Keratinocyte (primary cell): ENCODE measurements at regions not wholly inside any gene's neighbourhood (a gene's known extent, or its start where the extent isn't known, plus 50 kb on each side); places are given as distances from the start of the nearest gene placed in this dataset.

Experiments used
- DNase-seq: peaks from one replicate; pipeline ENCODE4 v3.0.0-alpha.2; 2011; ENCODE audit warnings: low read depth, missing footprints, low spot score
- FAIRE-seq: peaks from 2 replicates; lab custom pipeline; 2011; peaks lifted over from hg19 to GRCh38; lab: Jason Lieb, UNC
- H2AFZ ChIP-seq: 2 replicates; pipeline ENCODE4 v1.6.0; 2012; ENCODE audit warnings: low read length, control low read depth, inconsistent platforms; ENCODE audit not compliant: control insufficient read depth
- H3K27ac ChIP-seq: 2 replicates; pipeline ENCODE4 v1.5.1; 2011; ENCODE audit warnings: low read length; ENCODE audit not compliant: control insufficient read depth, insufficient read depth
- H3K27me3 ChIP-seq: 3 replicates; pipeline ENCODE4 v1.6.0; 2011; ENCODE audit warnings: low read length; ENCODE audit not compliant: control insufficient read depth, insufficient read depth; ENCODE audit errors: extremely low read depth
- H3K36me3 ChIP-seq, 2 experiments: 2 replicates in 1 of 2; 3 replicates in 1 of 2; pipeline ENCODE4 v1.5.1; 2011; ENCODE audit warnings: low read length in 2 of 2, mild to moderate bottlenecking in 1 of 2; ENCODE audit not compliant: control insufficient read depth in 2 of 2, insufficient read depth in 2 of 2; ENCODE audit errors: extremely low read depth in 1 of 2
- H3K4me1 ChIP-seq: 3 replicates; pipeline ENCODE4 v1.5.1; 2011; ENCODE audit warnings: low read length; ENCODE audit not compliant: control insufficient read depth, insufficient read depth; ENCODE audit errors: extremely low read depth
- H3K4me2 ChIP-seq: 3 replicates; pipeline ENCODE4 v1.6.0; 2011; ENCODE audit warnings: low read depth, low read length; ENCODE audit not compliant: control insufficient read depth, insufficient read depth; ENCODE audit errors: extremely low read depth
- H3K4me3 ChIP-seq, 3 experiments: fragments of 200-600 bp in 1 of 3; sonication (generic) in 1 of 3; 2 replicates in 2 of 3; 3 replicates in 1 of 3; pipeline ENCODE4 v1.5.1; 2011 to 2016; ENCODE audit warnings: low read length in 3 of 3, mild to moderate bottlenecking in 3 of 3, control low read depth in 2 of 3, inconsistent platforms in 1 of 3, low read depth in 1 of 3, mixed read lengths in 1 of 3, mixed run types in 1 of 3, moderate library complexity in 1 of 3; ENCODE audit not compliant: control insufficient read depth in 2 of 3, insufficient read depth in 2 of 3; ENCODE audit errors: extremely low read depth in 1 of 3
- H3K79me2 ChIP-seq: 2 replicates; pipeline ENCODE4 v1.6.0; 2012; ENCODE audit warnings: low read length; ENCODE audit not compliant: control insufficient read depth, insufficient read depth
- H3K9ac ChIP-seq: 3 replicates; pipeline ENCODE4 v1.6.0; 2011; ENCODE audit warnings: low read length; ENCODE audit not compliant: control insufficient read depth, insufficient read depth; ENCODE audit errors: extremely low read depth
- H3K9me1 ChIP-seq: 3 replicates; pipeline ENCODE4 v1.6.0; 2011; ENCODE audit warnings: low read length; ENCODE audit not compliant: control insufficient read depth, insufficient read depth; ENCODE audit errors: extremely low read depth
- H3K9me3 ChIP-seq: 2 replicates; pipeline ENCODE4 v1.5.1; 2012; ENCODE audit warnings: low read depth, low read length; ENCODE audit not compliant: control insufficient read depth
- H4K20me1 ChIP-seq: 3 replicates; pipeline ENCODE4 v1.6.0; 2011; ENCODE audit warnings: low read length; ENCODE audit not compliant: control insufficient read depth, insufficient read depth; ENCODE audit errors: extremely low read depth
- EZH2 ChIP-seq: IDR thresholded peaks from one replicate; pipeline ENCODE4 v1.6.1; 2012; ENCODE audit warnings: inconsistent platforms, mild to moderate bottlenecking, low read length, moderate library complexity
- dilution Hi-C: fragments of 300-500 bp; cut with MboI; formaldehyde crosslinking; loops from one replicate; pipeline ENCODE4 v1.7.0; 2020; ENCODE audit warnings: low sequenced_read_pairs; ENCODE audit not compliant: extremely low pct_ligation_motif_present
- TF ChIP-seq, protein P1 (sequence below), 3 experiments: IDR thresholded peaks in 1 of 3; conservative IDR thresholded peaks in 1 of 3; optimal IDR thresholded peaks in 1 of 3; 2 replicates in 2 of 3; 3 replicates in 1 of 3; pipeline versions ENCODE3 to v1.5.1; 2011; ENCODE audit warnings: low read length in 3 of 3, mild to moderate bottlenecking in 3 of 3, moderate library complexity in 2 of 3, control low read depth in 1 of 3, inconsistent platforms in 1 of 3; ENCODE audit not compliant: insufficient read depth in 2 of 3; ENCODE audit errors: extremely low read depth in 1 of 3

DNA sequence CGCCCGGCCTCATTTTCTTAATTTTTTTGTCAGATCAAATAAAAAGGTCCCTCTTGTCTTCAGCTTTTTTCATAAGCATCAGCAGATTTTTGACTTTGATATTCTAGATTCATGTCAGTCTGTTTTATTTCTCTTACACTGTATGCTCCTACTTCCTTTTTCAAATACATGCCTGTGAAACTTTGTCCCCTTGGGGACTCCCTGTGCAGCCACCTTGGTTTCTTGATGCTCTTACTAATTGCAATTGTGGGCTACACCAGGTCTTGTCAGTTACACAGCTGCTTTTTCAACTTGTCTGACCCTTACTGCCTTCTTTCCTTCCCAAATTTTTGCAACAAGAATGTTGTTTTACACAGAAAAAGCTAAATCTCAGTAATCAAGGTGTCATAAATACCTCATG is 238.2 kb upstream of the KCNN2 start:
- TF ChIP-seq, protein P1, sequence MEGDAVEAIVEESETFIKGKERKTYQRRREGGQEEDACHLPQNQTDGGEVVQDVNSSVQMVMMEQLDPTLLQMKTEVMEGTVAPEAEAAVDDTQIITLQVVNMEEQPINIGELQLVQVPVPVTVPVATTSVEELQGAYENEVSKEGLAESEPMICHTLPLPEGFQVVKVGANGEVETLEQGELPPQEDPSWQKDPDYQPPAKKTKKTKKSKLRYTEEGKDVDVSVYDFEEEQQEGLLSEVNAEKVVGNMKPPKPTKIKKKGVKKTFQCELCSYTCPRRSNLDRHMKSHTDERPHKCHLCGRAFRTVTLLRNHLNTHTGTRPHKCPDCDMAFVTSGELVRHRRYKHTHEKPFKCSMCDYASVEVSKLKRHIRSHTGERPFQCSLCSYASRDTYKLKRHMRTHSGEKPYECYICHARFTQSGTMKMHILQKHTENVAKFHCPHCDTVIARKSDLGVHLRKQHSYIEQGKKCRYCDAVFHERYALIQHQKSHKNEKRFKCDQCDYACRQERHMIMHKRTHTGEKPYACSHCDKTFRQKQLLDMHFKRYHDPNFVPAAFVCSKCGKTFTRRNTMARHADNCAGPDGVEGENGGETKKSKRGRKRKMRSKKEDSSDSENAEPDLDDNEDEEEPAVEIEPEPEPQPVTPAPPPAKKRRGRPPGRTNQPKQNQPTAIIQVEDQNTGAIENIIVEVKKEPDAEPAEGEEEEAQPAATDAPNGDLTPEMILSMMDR (optimal IDR thresholded peaks at IDR 0.05 in 1 of 3, IDR thresholded peaks at IDR 0.05 in 1 of 3, conservative IDR thresholded peaks at IDR 0.05 in 1 of 3; ENCODE audit: extremely low read depth in 1 of 3, insufficient read depth in 2 of 3, low read length in 3 of 3): no peak
- TF ChIP-seq EZH2: no peak
- FAIRE-seq: no peak
- H3K4me3 ChIP-seq: no peak overlapping the region
- H4K20me1 ChIP-seq: no peaks in the 10 kb centered on the region
- dilution Hi-C loops: no loop called here
- H3K27ac ChIP-seq: no peak overlapping the region
- no peaks in the 10 kb centered on the region for H3K9me1 ChIP-seq
- no peaks in the 10 kb centered on the region for H3K4me1 ChIP-seq
- no peaks in the 10 kb centered on the region for H3K27me3 ChIP-seq
- no peaks in the 10 kb centered on the region for H3K36me3 ChIP-seq
- H3K79me2 ChIP-seq: no peaks in the 10 kb centered on the region
- no peak for DNase-seq
- no peaks in the 10 kb centered on the region for H3K9me3 ChIP-seq
- H2AFZ ChIP-seq: no peak overlapping the region
- no peak overlapping the region for H3K4me2 ChIP-seq
- H3K9ac ChIP-seq: no peak overlapping the region

DNA sequence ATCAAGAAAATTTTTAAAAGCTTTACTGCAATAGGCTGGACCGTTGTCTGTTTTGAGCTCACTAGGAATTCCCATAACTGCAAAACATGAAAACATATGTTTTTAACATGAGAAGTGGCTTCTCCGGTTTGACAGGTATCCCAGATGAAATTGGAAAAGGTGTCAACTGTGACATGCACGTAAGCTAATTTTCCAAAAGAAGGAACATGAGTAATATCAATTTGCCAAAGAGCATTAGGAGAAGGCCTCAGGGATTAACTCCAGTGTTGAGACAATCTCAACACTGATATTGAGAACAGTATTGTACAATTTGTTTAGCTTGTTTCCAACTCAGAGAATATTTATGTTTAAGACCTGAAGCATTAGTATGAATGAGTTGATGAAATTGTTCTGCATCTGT is 215.5 kb upstream of the KCNN2 start:
- dilution Hi-C loops: no loop called here
- TF ChIP-seq EZH2: no peak
- TF ChIP-seq, protein P1 (optimal IDR thresholded peaks at IDR 0.05 in 1 of 3, IDR thresholded peaks at IDR 0.05 in 1 of 3, conservative IDR thresholded peaks at IDR 0.05 in 1 of 3; ENCODE audit: extremely low read depth in 1 of 3, insufficient read depth in 2 of 3, low read length in 3 of 3): no peak
- Histone ChIP-seq H3K36me3 (no peaks in the 10 kb centered on the region), H3K27ac (no peak overlapping the region), H2AFZ (no peak overlapping the region), H3K9me1 (no peaks in the 10 kb centered on the region), H3K79me2 (no peaks in the 10 kb centered on the region), H3K4me2 (no peak overlapping the region), H3K27me3 (no peaks in the 10 kb centered on the region), H3K9ac (no peak overlapping the region), H3K4me3 (no peak overlapping the region), H4K20me1 (no peaks in the 10 kb centered on the region), H3K9me3 (no peaks in the 10 kb centered on the region), H3K4me1 (no peaks in the 10 kb centered on the region)
- DNase-seq: no peak
- no peak for FAIRE-seq
